Caco-2 (cell line): ENCODE measurements at regions not wholly inside any gene's neighbourhood (a gene's known extent, or its start where the extent isn't known, plus 50 kb on each side); places are given as distances from the start of the nearest gene placed in this dataset.

ENCODE experiments used
- BruUV-seq: library from RNA; stranded (reverse); fragments of 400-500 nt; replicated peaks from 2 replicates; lab custom pipeline; 2021; lab: Mats Ljungman, UMichigan
- CTCF ChIA-PET: fragments of 300-600 bp; sonication (Branson Sonifier 250); formaldehyde crosslinking; loops from one replicate; lab custom pipeline; 2022; ENCODE audit warnings: antibody characterized with exemption; lab: Charles Lee
- POLR2A ChIA-PET: fragments of 300-600 bp; sonication (Branson Sonifier 250); formaldehyde crosslinking; loops from one replicate; lab custom pipeline; 2022; ENCODE audit warnings: antibody characterized with exemption; lab: Charles Lee
- DNase-seq, 2 experiments: peaks; one replicate each; pipeline versions ENCODE4 v3.0.0 to v3.0.0-alpha.2; 2020 to 2022
- H3K27me3 ChIP-seq: replicated peaks from 2 replicates; pipeline ENCODE4 v1.6.0; 2011; ENCODE audit warnings: low read length; ENCODE audit not compliant: control insufficient read depth, insufficient read depth
- H3K36me3 ChIP-seq: 2 replicates; pipeline ENCODE4 v1.5.1; 2011; ENCODE audit warnings: low read length; ENCODE audit not compliant: control insufficient read depth, insufficient read depth
- H3K4me1 ChIP-seq: fragments of 250-450 bp; sonication (Bioruptor Pico); 2 replicates; pipeline ENCODE4 v1.5.1; 2020; ENCODE audit warnings: mild to moderate bottlenecking
- H3K4me3 ChIP-seq: 2 replicates; pipeline ENCODE4 v1.5.1; 2011; ENCODE audit warnings: low read depth, mild to moderate bottlenecking, control low read depth, low read length
- H3K9me3 ChIP-seq: fragments of 250-450 bp; sonication (Bioruptor Pico); 2 replicates; pipeline ENCODE4 v1.5.1; 2020; ENCODE audit warnings: mild to moderate bottlenecking, moderate library complexity
- H3K27ac Mint-ChIP-seq: one replicate; pipeline ENCODE4 v1.8.0; 2022; ENCODE audit warnings: mixed read lengths; ENCODE audit not compliant: unreplicated experiment
- H3K27me3 Mint-ChIP-seq: one replicate; pipeline ENCODE4 v1.8.0; 2022; ENCODE audit warnings: mixed read lengths; ENCODE audit not compliant: insufficient read depth, unreplicated experiment
- H3K36me3 Mint-ChIP-seq: one replicate; pipeline ENCODE4 v1.8.0; 2022; ENCODE audit warnings: mild to moderate bottlenecking, mixed read lengths; ENCODE audit not compliant: insufficient read depth, unreplicated experiment
- H3K4me1 Mint-ChIP-seq: one replicate; pipeline ENCODE4 v1.8.0; 2022; ENCODE audit warnings: low read depth, mixed read lengths; ENCODE audit not compliant: unreplicated experiment
- H3K4me3 Mint-ChIP-seq: one replicate; pipeline ENCODE4 v1.8.0; 2022; ENCODE audit warnings: mild to moderate bottlenecking, moderate library complexity, mixed read lengths; ENCODE audit not compliant: unreplicated experiment
- H3K9me3 Mint-ChIP-seq: one replicate; pipeline ENCODE4 v1.8.0; 2022; ENCODE audit warnings: mixed read lengths; ENCODE audit not compliant: unreplicated experiment
- CTCF ChIP-seq, 2 experiments: fragments of 200-600 bp in 1 of 2; IDR thresholded peaks; 1 replicate in 1 of 2; 2 replicates in 1 of 2; pipeline versions ENCODE4 v1.5.1 to v1.8.0; 2011 to 2022; ENCODE audit warnings: antibody characterized with exemption in 1 of 2, control low read depth in 1 of 2, inconsistent platforms in 1 of 2, low read depth in 1 of 2, low read length in 1 of 2, mild to moderate bottlenecking in 1 of 2, moderate library complexity in 1 of 2; ENCODE audit not compliant: insufficient read depth in 1 of 2, severe bottlenecking in 1 of 2, unreplicated experiment in 1 of 2
- intact Hi-C: fragments of 100-400 bp; cut with micrococcal nuclease; formaldehyde crosslinking; loops from one replicate; pipeline ENCODE4 v1.10.0; 2022; ENCODE audit not compliant: unreplicated experiment

- intact Hi-C loops = loop anchor here (10.0 kb wide), 1 partner anchor 239 kb away; no protein-coding TSS in a partner anchor
- H3K27me3 Mint-ChIP-seq = no peaks in the 10 kb centered on the region
- POLR2A ChIA-PET = interaction anchor here (0.6 kb wide), 1 partner anchor 64 kb away, joined by 3 read pairs; no protein-coding TSS in a partner anchor
These were observed 353.3 kb downstream of the SEC14L1 start for GRCh38 chr17:77493901-77494663.

GRCh38 chr17:77494664-77495435 lies 354.1 kb downstream of the SEC14L1 start:
- H3K27ac Mint-ChIP-seq = peak overlapping the region; percentile 83
- H3K9me3 Mint-ChIP-seq = no peaks in the 10 kb centered on the region
- Histone ChIP-seq H3K4me1 (no peaks in the 10 kb centered on the region), H3K4me3 (no peak overlapping the region), H3K27me3 (no peaks in the 10 kb centered on the region), H3K9me3 (no peaks in the 10 kb centered on the region), H3K36me3 (peaks cover 3% of the 10 kb centered on the region)
- H3K36me3 Mint-ChIP-seq = peaks cover 92% of the 10 kb centered on the region
- CTCF ChIA-PET = interaction anchor here (0.5 to 4.5 kb wide), 5 partner anchors 11 to 258 kb away, joined by 3 to 36 read pairs (median 13); no protein-coding TSS in a partner anchor
- H3K4me3 Mint-ChIP-seq = no peak overlapping the region
- peak; percentile 79 to 88 for DNase-seq
- POLR2A ChIA-PET = interaction anchor here (0.6 kb wide), 1 partner anchor 65 kb away, joined by 3 read pairs; no protein-coding TSS in a partner anchor
- H3K27me3 Mint-ChIP-seq = no peaks in the 10 kb centered on the region
- peak; percentile 94 to 96 for TF ChIP-seq CTCF (IDR thresholded peaks at IDR 0.05; ENCODE audit: insufficient read depth in 1 of 2, low read depth in 1 of 2, low read length in 1 of 2, severe bottlenecking in 1 of 2, unreplicated experiment in 1 of 2)
- no TSS peak for BruUV-seq
- intact Hi-C loops = loop anchor here (1.0 to 10.0 kb wide), 5 partner anchors 43 to 409 kb away; no protein-coding TSS in a partner anchor
- H3K4me1 Mint-ChIP-seq = peaks cover 7% of the 10 kb centered on the region

More at GRCh38 chr17:77493901-77494663, 353.3 kb downstream of the SEC14L1 start:
- no peaks in the 10 kb centered on the region for H3K9me3 Mint-ChIP-seq
- H3K9me3 ChIP-seq = no peaks in the 10 kb centered on the region
- no peaks in the 10 kb centered on the region for H3K4me1 ChIP-seq
- H3K36me3 ChIP-seq = peaks cover 3% of the 10 kb centered on the region
- peaks cover 7% of the 10 kb centered on the region for H3K4me1 Mint-ChIP-seq
- no peak for TF ChIP-seq CTCF (IDR thresholded peaks at IDR 0.05; ENCODE audit: insufficient read depth in 1 of 2, low read depth in 1 of 2, low read length in 1 of 2, severe bottlenecking in 1 of 2, unreplicated experiment in 1 of 2)
- H3K4me3 ChIP-seq = no peak overlapping the region
- peaks cover 86% of the 10 kb centered on the region for H3K36me3 Mint-ChIP-seq
- no peak overlapping the region for H3K27ac Mint-ChIP-seq
- H3K4me3 Mint-ChIP-seq = no peak overlapping the region
- CTCF ChIA-PET = interaction anchor here (0.5 to 4.5 kb wide), 4 partner anchors 42 to 259 kb away, joined by 3 to 36 read pairs (median 8); no protein-coding TSS in a partner anchor
- H3K27me3 ChIP-seq = no peaks in the 10 kb centered on the region
- BruUV-seq = no TSS peak
- DNase-seq = peak in 1 of 2 experiments; percentile 14

GRCh38 chr17:77495575-77495974 lies 354.8 kb downstream of the SEC14L1 start:
- H3K4me3 Mint-ChIP-seq = no peak overlapping the region
- POLR2A ChIA-PET = no interaction called here
- no peak for TF ChIP-seq CTCF (IDR thresholded peaks at IDR 0.05; ENCODE audit: insufficient read depth in 1 of 2, low read depth in 1 of 2, low read length in 1 of 2, severe bottlenecking in 1 of 2, unreplicated experiment in 1 of 2)
- no peaks in the 10 kb centered on the region for H3K9me3 Mint-ChIP-seq
- H3K27ac Mint-ChIP-seq = no peak overlapping the region
- H3K4me3 ChIP-seq = no peak overlapping the region
- H3K36me3 Mint-ChIP-seq = peaks cover 89% of the 10 kb centered on the region
- H3K9me3 ChIP-seq = no peaks in the 10 kb centered on the region
- H3K4me1 ChIP-seq = no peaks in the 10 kb centered on the region
- no TSS peak for BruUV-seq
- H3K36me3 ChIP-seq = peaks cover 3% of the 10 kb centered on the region
- H3K27me3 ChIP-seq = no peaks in the 10 kb centered on the region
- H3K4me1 Mint-ChIP-seq = peaks cover 7% of the 10 kb centered on the region
- intact Hi-C loops = loop anchor here (1.0 to 10.0 kb wide), 5 partner anchors 43 to 409 kb away; no protein-coding TSS in a partner anchor
- CTCF ChIA-PET = interaction anchor here (1.0 to 4.5 kb wide), 4 partner anchors 10 to 65 kb away, joined by 3 to 36 read pairs (median 14); no protein-coding TSS in a partner anchor
- DNase-seq = peak in 1 of 2 experiments; percentile 21
- H3K27me3 Mint-ChIP-seq = no peaks in the 10 kb centered on the region
